ENCODE measurements at regions not wholly inside any gene's neighbourhood (a gene's known extent, or its start where the extent isn't known, plus 50 kb on each side); places are given as distances from the start of the nearest gene placed in this dataset.
A peak's percentile ranks its signal among the peaks of the same experiment; 100 is the strongest.

DNA sequence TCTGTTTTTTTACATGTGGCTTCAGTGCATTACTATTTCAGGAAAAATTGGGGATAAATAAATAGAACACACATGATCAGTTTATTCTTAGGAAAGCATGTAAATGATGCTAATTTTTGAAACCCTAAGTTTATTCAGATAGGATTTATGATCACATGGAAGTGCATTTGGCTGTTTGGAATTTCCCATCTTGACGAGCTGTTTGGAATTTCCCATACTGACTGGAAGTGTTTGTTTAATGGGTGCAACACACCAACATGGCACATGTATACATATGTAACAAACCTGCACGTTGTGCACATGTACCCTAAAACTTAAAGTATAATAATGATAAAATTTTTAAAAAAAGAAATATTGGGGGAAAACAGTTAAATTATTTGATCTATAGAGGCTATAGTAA, 79.5 kb downstream of the COL6A6 start:
- Mint-ChIP-seq H3K27ac (ENCODE audit: unreplicated experiment) (no peak overlapping the region), H3K4me3 (ENCODE audit: unreplicated experiment) (no peak overlapping the region), H3K4me1 (ENCODE audit: low read depth, unreplicated experiment) (peaks cover 4% of the 10 kb centered on the region), H3K36me3 (ENCODE audit: low read depth, unreplicated experiment) (no peaks in the 10 kb centered on the region), H3K9me3 (ENCODE audit: unreplicated experiment) (no peaks in the 10 kb centered on the region), H3K27me3 (ENCODE audit: low read depth, unreplicated experiment) (no peaks in the 10 kb centered on the region)
- Histone ChIP-seq H3K4me1 (ENCODE audit: insufficient read depth, low read length) (no peaks in the 10 kb centered on the region), H4K20me1 (ENCODE audit: insufficient read depth, low read length) (no peaks in the 10 kb centered on the region), H3K27ac (ENCODE audit: low read depth, low read length) (no peak overlapping the region), H2AFZ (ENCODE audit: low read depth, low read length) (no peak overlapping the region), H3K27me3 (ENCODE audit: insufficient read depth, low read length) (no peaks in the 10 kb centered on the region), H3K4me2 (ENCODE audit: low read length) (no peak overlapping the region), H3K9ac (ENCODE audit: low read length) (no peak overlapping the region), H3K9me3 (ENCODE audit: insufficient read depth, low read depth, low read length) (no peaks in the 10 kb centered on the region), H3K36me3 (ENCODE audit: insufficient read depth, low read length) (no peaks in the 10 kb centered on the region), H3K79me2 (ENCODE audit: insufficient read depth, low read length) (no peaks in the 10 kb centered on the region), H3K4me3 (ENCODE audit: insufficient read depth, low read depth, low read length) (no peak overlapping the region)
- no peak for FAIRE-seq
- TF ChIP-seq, protein P1, sequence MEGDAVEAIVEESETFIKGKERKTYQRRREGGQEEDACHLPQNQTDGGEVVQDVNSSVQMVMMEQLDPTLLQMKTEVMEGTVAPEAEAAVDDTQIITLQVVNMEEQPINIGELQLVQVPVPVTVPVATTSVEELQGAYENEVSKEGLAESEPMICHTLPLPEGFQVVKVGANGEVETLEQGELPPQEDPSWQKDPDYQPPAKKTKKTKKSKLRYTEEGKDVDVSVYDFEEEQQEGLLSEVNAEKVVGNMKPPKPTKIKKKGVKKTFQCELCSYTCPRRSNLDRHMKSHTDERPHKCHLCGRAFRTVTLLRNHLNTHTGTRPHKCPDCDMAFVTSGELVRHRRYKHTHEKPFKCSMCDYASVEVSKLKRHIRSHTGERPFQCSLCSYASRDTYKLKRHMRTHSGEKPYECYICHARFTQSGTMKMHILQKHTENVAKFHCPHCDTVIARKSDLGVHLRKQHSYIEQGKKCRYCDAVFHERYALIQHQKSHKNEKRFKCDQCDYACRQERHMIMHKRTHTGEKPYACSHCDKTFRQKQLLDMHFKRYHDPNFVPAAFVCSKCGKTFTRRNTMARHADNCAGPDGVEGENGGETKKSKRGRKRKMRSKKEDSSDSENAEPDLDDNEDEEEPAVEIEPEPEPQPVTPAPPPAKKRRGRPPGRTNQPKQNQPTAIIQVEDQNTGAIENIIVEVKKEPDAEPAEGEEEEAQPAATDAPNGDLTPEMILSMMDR (IDR thresholded peaks at IDR 0.05; ENCODE audit: insufficient read depth, low read depth, low read length), result no peak
- TF ChIP-seq EZH2 (IDR thresholded peaks at IDR 0.05; ENCODE audit: insufficient read depth, low read length), result no peak
- no peak for DNase-seq (ENCODE audit: low read depth)

DNA sequence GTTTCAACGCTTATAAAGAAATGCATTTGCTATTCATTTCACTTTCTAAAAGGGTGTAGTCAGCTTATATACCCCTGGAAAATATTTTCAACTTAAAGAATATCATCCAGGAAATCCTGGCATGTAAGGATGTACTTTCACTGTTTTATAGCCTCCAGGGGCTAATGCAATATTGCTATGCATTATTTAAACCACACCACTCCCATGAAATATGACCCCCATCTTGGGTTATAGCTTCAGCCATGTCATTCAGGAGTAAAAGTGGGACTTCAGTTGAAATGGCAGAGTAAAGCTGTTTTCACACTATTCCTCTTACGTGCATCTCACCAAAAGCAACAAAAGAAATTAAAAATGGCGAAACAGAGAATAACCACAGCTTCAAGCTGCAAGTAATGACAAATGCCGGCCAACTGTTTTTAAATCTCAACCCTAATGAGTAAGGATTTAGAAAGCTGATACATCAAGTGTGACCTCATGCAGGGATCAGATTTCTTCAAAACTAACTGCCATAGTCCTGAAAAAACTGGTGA, 84.5 kb downstream of the COL6A6 start:
- no peak overlapping the region for H3K4me3 Mint-ChIP-seq (ENCODE audit: unreplicated experiment)
- Histone ChIP-seq H3K27ac (ENCODE audit: low read depth, low read length) (no peak overlapping the region), H4K20me1 (ENCODE audit: insufficient read depth, low read length) (no peaks in the 10 kb centered on the region), H3K27me3 (ENCODE audit: insufficient read depth, low read length) (no peaks in the 10 kb centered on the region), H3K4me1 (ENCODE audit: insufficient read depth, low read length) (no peaks in the 10 kb centered on the region), H2AFZ (ENCODE audit: low read depth, low read length) (no peak overlapping the region), H3K79me2 (ENCODE audit: insufficient read depth, low read length) (no peaks in the 10 kb centered on the region), H3K4me3 (ENCODE audit: insufficient read depth, low read depth, low read length) (no peak overlapping the region), H3K9ac (ENCODE audit: low read length) (no peak overlapping the region), H3K4me2 (ENCODE audit: low read length) (no peak overlapping the region), H3K9me3 (ENCODE audit: insufficient read depth, low read depth, low read length) (no peaks in the 10 kb centered on the region), H3K36me3 (ENCODE audit: insufficient read depth, low read length) (no peaks in the 10 kb centered on the region)
- TF ChIP-seq EZH2 (IDR thresholded peaks at IDR 0.05; ENCODE audit: insufficient read depth, low read length), result no peak
- TF ChIP-seq, protein P1 (IDR thresholded peaks at IDR 0.05; ENCODE audit: insufficient read depth, low read depth, low read length), result no peak
- peaks cover 4% of the 10 kb centered on the region for H3K27me3 Mint-ChIP-seq (ENCODE audit: low read depth, unreplicated experiment)
- peaks cover 5% of the 10 kb centered on the region for H3K4me1 Mint-ChIP-seq (ENCODE audit: low read depth, unreplicated experiment)
- peaks cover 2% of the 10 kb centered on the region for H3K36me3 Mint-ChIP-seq (ENCODE audit: low read depth, unreplicated experiment)
- no peaks in the 10 kb centered on the region for H3K9me3 Mint-ChIP-seq (ENCODE audit: unreplicated experiment)
- FAIRE-seq (no peak), DNase-seq (ENCODE audit: low read depth) (peak; percentile 61)
- H3K27ac Mint-ChIP-seq (ENCODE audit: unreplicated experiment), result no peak overlapping the region

DNA sequence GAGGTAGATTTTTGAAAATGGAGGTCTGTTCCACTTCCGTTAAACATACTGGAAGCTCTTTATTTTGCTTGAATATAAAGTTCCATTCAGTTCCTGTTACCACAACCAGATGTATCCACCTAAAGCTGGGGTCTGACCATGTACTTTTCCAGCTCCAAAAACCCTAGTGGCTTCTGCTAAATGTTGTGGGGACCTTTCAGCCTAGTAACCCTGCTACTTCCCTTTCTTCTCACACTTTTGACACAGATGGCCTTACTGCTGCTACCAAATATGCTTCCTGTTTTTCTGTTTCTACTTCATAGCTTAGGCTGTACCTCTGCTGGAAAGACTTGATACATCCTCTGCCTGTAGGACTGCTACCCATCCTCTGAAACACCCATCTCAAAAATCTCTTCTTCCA, 87.8 kb downstream of the COL6A6 start:
- no peak for TF ChIP-seq EZH2 (IDR thresholded peaks at IDR 0.05; ENCODE audit: insufficient read depth, low read length)
- TF ChIP-seq, protein P1 (IDR thresholded peaks at IDR 0.05; ENCODE audit: insufficient read depth, low read depth, low read length), result no peak
- peaks cover 2% of the 10 kb centered on the region for H3K36me3 Mint-ChIP-seq (ENCODE audit: low read depth, unreplicated experiment)
- no peaks in the 10 kb centered on the region for H3K36me3 ChIP-seq (ENCODE audit: insufficient read depth, low read length)
- DNase-seq (ENCODE audit: low read depth) (no peak), FAIRE-seq (no peak)
- no peak overlapping the region for H3K27ac Mint-ChIP-seq (ENCODE audit: unreplicated experiment)
- no peaks in the 10 kb centered on the region for H3K9me3 ChIP-seq (ENCODE audit: insufficient read depth, low read depth, low read length)
- no peak overlapping the region for H3K4me3 Mint-ChIP-seq (ENCODE audit: unreplicated experiment)
- H3K9ac ChIP-seq (ENCODE audit: low read length), result no peak overlapping the region
- H2AFZ ChIP-seq (ENCODE audit: low read depth, low read length), result no peak overlapping the region
- H3K27me3 ChIP-seq (ENCODE audit: insufficient read depth, low read length), result no peaks in the 10 kb centered on the region
- peaks cover 4% of the 10 kb centered on the region for H3K27me3 Mint-ChIP-seq (ENCODE audit: low read depth, unreplicated experiment)
- H3K79me2 ChIP-seq (ENCODE audit: insufficient read depth, low read length), result no peaks in the 10 kb centered on the region
- peaks cover 5% of the 10 kb centered on the region for H3K4me1 Mint-ChIP-seq (ENCODE audit: low read depth, unreplicated experiment)
- H3K27ac ChIP-seq (ENCODE audit: low read depth, low read length), result no peak overlapping the region
- no peak overlapping the region for H3K4me3 ChIP-seq (ENCODE audit: insufficient read depth, low read depth, low read length)
- peaks cover 8% of the 10 kb centered on the region for H3K9me3 Mint-ChIP-seq (ENCODE audit: unreplicated experiment)
- H3K4me1 ChIP-seq (ENCODE audit: insufficient read depth, low read length), result no peaks in the 10 kb centered on the region
- no peak overlapping the region for H3K4me2 ChIP-seq (ENCODE audit: low read length)
- H4K20me1 ChIP-seq (ENCODE audit: insufficient read depth, low read length), result no peaks in the 10 kb centered on the region

Data from astrocyte (in vitro differentiated cells and primary cell).